Gastrocnemius medialis (tissue), 4 donors: ENCODE measurements at regions not wholly inside any gene's neighbourhood (a gene's known extent, or its start where the extent isn't known, plus 50 kb on each side); places are given as distances from the start of the nearest gene placed in this dataset.

Experiments used
- CTCF ChIP-seq, 5 experiments: fragments of 450-650 bp in 3 of 5; fragments of 200-600 bp in 2 of 5; sonication (generic) in 2 of 5; IDR thresholded peaks in 4 of 5; conservative IDR thresholded peaks in 1 of 5; 1 replicate in 4 of 5; 2 replicates in 1 of 5; pipeline ENCODE4 v1.5.1; 2016 to 2019; ENCODE audit warnings: antibody characterized with exemption in 5 of 5, mild to moderate bottlenecking in 3 of 5, moderate library complexity in 3 of 5
- POLR2A ChIP-seq, 2 donors: fragments of 450-650 bp; IDR thresholded peaks; one replicate each; pipeline ENCODE4 v1.6.1; 2017; ENCODE audit warnings: antibody characterized with exemption in 2 of 2, mild to moderate bottlenecking in 2 of 2, moderate library complexity in 2 of 2

- TF ChIP-seq CTCF (IDR thresholded peaks at IDR 0.05 in 4 of 5, conservative IDR thresholded peaks at IDR 0.05 in 1 of 5) (no peak), POLR2A (IDR thresholded peaks at IDR 0.05) (no peak)
Measured at GRCh38 chr2:144277622-144278354, 242.1 kb downstream of the ZEB2 start.
